OCI-LY1 (cell line): ENCODE measurements at regions not wholly inside any gene's neighbourhood (a gene's known extent, or its start where the extent isn't known, plus 50 kb on each side); places are given as distances from the start of the nearest gene placed in this dataset.

Experiments
- H2AFZ ChIP-seq: fragments of 200-600 bp; sonication (generic), shearing (Covaris generic); 2 replicates; pipeline ENCODE4 v1.6.0; 2014; ENCODE audit warnings: antibody characterized with exemption, mild to moderate bottlenecking, low read length
- H3F3A ChIP-seq: fragments of 200-600 bp; sonication (generic), shearing (Covaris generic); 2 replicates; pipeline ENCODE4 v1.6.0; 2014; ENCODE audit warnings: mild to moderate bottlenecking, antibody characterized with exemption, low read length, moderate library complexity; ENCODE audit not compliant: insufficient read depth
- H3K27ac ChIP-seq: fragments of 200-600 bp; sonication (generic); 2 replicates; pipeline ENCODE4 v1.5.1; 2014; ENCODE audit warnings: low read length, mixed run types, mild to moderate bottlenecking, low read depth; ENCODE audit not compliant: poor library complexity, severe bottlenecking
- H3K27me3 ChIP-seq: fragments of 200-600 bp; sonication (generic); 2 replicates; pipeline ENCODE4 v1.6.0; 2014; ENCODE audit warnings: antibody characterized with exemption, mild to moderate bottlenecking, low read length, moderate library complexity; ENCODE audit not compliant: insufficient read depth
- H3K36me3 ChIP-seq: fragments of 200-600 bp; sonication (generic); 2 replicates; pipeline ENCODE4 v1.6.1; 2014; ENCODE audit warnings: mild to moderate bottlenecking, antibody characterized with exemption, low read length, moderate library complexity, mixed read lengths; ENCODE audit not compliant: insufficient read depth
- H3K4me1 ChIP-seq: fragments of 200-600 bp; sonication (generic); 2 replicates; pipeline ENCODE4 v1.5.1; 2014; ENCODE audit warnings: mild to moderate bottlenecking, low read length, moderate library complexity; ENCODE audit not compliant: insufficient read depth, severe bottlenecking
- H3K4me2 ChIP-seq: fragments of 200-600 bp; sonication (generic), shearing (Covaris generic); 2 replicates; pipeline ENCODE4 v1.6.1; 2014; ENCODE audit warnings: low read length
- H3K4me3 ChIP-seq: fragments of 200-600 bp; sonication (generic); 2 replicates; pipeline ENCODE4 v1.5.1; 2014; ENCODE audit warnings: low read length, low read depth, mild to moderate bottlenecking, mixed read lengths; ENCODE audit not compliant: poor library complexity, severe bottlenecking
- H3K79me2 ChIP-seq: fragments of 200-600 bp; shearing (Covaris generic); 2 replicates; pipeline ENCODE4 v1.6.1; 2016; ENCODE audit warnings: mixed run types, low read length, mixed read lengths; ENCODE audit not compliant: insufficient read depth
- H3K9ac ChIP-seq: fragments of 200-600 bp; sonication (generic), shearing (Covaris generic); 2 replicates; pipeline ENCODE4 v1.6.1; 2014; ENCODE audit warnings: mild to moderate bottlenecking, low read length, mixed read lengths
- H3K9me2 ChIP-seq: fragments of 200-600 bp; sonication (generic), shearing (Covaris generic); 2 replicates; pipeline ENCODE4 v1.6.1; 2014; ENCODE audit warnings: low read depth, mild to moderate bottlenecking, low read length, mixed read lengths
- H3K9me3 ChIP-seq: fragments of 200-600 bp; shearing (Covaris generic); 2 replicates; pipeline ENCODE4 v1.6.1; 2014; ENCODE audit warnings: low read length, mixed read lengths
- H4K20me1 ChIP-seq: fragments of 200-600 bp; sonication (generic), shearing (Covaris generic); 2 replicates; pipeline ENCODE4 v1.6.0; 2016; ENCODE audit warnings: mild to moderate bottlenecking, low read length; ENCODE audit not compliant: insufficient read depth
- EZH2 ChIP-seq: fragments of 200-600 bp; sonication (generic), shearing (Covaris generic); IDR thresholded peaks from 2 replicates; pipeline ENCODE4 v1.8.0; 2017; ENCODE audit warnings: borderline replicate concordance, mixed run types, mild to moderate bottlenecking, antibody characterized with exemption, low read length, moderate library complexity, mixed read lengths
- TF ChIP-seq, protein P1 (sequence below): fragments of 200-600 bp; sonication (generic), shearing (Covaris generic); IDR thresholded peaks from 2 replicates; pipeline ENCODE4 v1.5.1; 2017; ENCODE audit warnings: mild to moderate bottlenecking, antibody characterized with exemption, low read length, moderate library complexity, mixed read lengths

DNA sequence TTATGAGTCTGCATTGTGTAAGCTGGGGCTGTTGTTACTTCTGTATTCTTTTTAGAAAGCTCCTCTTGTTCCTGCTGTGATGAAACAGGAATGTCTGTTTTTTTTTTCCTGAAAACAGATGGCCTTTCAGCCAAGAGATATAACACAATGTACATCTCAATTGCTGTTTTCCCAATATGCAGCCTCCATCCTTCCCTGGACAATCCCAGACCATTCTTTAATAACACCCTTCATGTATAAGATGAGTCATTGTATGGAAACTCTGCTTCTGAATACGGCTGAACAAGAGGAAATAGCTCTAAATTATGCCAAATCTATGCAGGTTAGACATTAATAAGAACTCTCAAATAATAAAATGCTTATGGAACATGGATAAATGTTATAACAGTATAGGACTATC, 60.2 kb upstream of the LRRC4C start:
- Histone ChIP-seq H3F3A (no peaks in the 10 kb centered on the region), H2AFZ (no peak overlapping the region), H3K9me2 (no peaks in the 10 kb centered on the region), H4K20me1 (no peaks in the 10 kb centered on the region), H3K4me1 (no peaks in the 10 kb centered on the region), H3K4me3 (no peak overlapping the region), H3K36me3 (no peaks in the 10 kb centered on the region), H3K27ac (no peak overlapping the region), H3K9me3 (no peaks in the 10 kb centered on the region), H3K9ac (no peak overlapping the region), H3K27me3 (no peaks in the 10 kb centered on the region), H3K79me2 (no peaks in the 10 kb centered on the region), H3K4me2 (no peak overlapping the region)
- TF ChIP-seq, protein P1, sequence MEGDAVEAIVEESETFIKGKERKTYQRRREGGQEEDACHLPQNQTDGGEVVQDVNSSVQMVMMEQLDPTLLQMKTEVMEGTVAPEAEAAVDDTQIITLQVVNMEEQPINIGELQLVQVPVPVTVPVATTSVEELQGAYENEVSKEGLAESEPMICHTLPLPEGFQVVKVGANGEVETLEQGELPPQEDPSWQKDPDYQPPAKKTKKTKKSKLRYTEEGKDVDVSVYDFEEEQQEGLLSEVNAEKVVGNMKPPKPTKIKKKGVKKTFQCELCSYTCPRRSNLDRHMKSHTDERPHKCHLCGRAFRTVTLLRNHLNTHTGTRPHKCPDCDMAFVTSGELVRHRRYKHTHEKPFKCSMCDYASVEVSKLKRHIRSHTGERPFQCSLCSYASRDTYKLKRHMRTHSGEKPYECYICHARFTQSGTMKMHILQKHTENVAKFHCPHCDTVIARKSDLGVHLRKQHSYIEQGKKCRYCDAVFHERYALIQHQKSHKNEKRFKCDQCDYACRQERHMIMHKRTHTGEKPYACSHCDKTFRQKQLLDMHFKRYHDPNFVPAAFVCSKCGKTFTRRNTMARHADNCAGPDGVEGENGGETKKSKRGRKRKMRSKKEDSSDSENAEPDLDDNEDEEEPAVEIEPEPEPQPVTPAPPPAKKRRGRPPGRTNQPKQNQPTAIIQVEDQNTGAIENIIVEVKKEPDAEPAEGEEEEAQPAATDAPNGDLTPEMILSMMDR = no peak
- TF ChIP-seq EZH2 = no peak

- Histone ChIP-seq H3F3A (no peaks in the 10 kb centered on the region), H3K9ac (no peak overlapping the region), H3K4me3 (no peak overlapping the region), H4K20me1 (no peaks in the 10 kb centered on the region), H3K4me1 (no peaks in the 10 kb centered on the region), H3K9me2 (no peaks in the 10 kb centered on the region), H3K36me3 (no peaks in the 10 kb centered on the region), H3K79me2 (no peaks in the 10 kb centered on the region), H3K9me3 (no peaks in the 10 kb centered on the region), H3K27me3 (no peaks in the 10 kb centered on the region), H2AFZ (no peak overlapping the region), H3K4me2 (no peak overlapping the region), H3K27ac (no peak overlapping the region)
- TF ChIP-seq, protein P1 = no peak
- TF ChIP-seq EZH2 = no peak
These were observed 62.9 kb upstream of the LRRC4C start for GRCh38 chr11:41522391-41522790.

DNA sequence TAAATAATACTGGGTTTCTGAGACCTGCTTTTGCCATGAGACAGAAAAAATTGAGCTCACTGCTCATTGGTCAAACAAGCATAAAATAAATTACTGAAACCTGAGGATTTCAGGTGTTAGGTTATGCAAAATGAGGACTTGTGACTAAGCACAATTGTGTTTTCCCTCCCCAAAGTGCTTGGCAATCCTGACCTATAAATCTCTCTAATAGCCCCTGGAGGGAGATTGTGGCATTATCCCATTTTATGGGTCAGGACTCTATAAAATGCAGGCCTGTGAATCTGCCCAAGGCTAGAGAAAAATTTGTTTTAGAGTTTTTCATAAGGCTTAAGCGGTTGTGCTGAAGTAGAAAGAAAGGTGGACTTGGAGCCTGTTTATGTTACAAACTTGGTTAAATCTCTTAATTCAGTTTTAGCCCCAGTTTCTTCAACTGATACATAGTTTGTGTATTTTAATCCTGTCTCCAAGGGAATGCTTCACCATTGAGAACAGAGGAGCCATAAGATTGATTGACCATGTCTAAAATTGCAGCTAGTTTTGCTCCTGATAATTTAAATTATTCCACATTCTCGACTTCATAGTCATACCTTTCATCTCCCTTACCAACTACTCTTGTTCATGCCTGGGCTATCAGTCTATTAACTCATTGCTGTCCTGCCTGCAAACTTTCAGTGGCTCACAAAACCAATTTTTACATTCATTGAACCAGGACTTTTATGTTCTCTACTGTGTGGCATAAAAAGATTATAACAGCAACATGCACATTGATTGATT, 63.6 kb upstream of the LRRC4C start:
- Histone ChIP-seq H4K20me1 (no peaks in the 10 kb centered on the region), H3K9me3 (no peaks in the 10 kb centered on the region), H3F3A (no peaks in the 10 kb centered on the region), H3K9me2 (no peaks in the 10 kb centered on the region), H3K4me2 (no peak overlapping the region), H3K4me3 (no peak overlapping the region), H3K4me1 (no peaks in the 10 kb centered on the region), H2AFZ (no peak overlapping the region), H3K9ac (no peak overlapping the region), H3K27me3 (no peaks in the 10 kb centered on the region), H3K36me3 (no peaks in the 10 kb centered on the region), H3K79me2 (no peaks in the 10 kb centered on the region), H3K27ac (no peak overlapping the region)
- TF ChIP-seq, protein P1 = no peak
- TF ChIP-seq EZH2 = no peak
